Stimulated activated naive CD4-positive, alpha-beta T cell (primary cell): ENCODE measurements at regions not wholly inside any gene's neighbourhood (a gene's known extent, or its start where the extent isn't known, plus 50 kb on each side); places are given as distances from the start of the nearest gene placed in this dataset.
"Not testable (repeated sequence)": the region's sequence is repeated elsewhere in the genome, so short reads cannot be mapped to it uniquely, and the experiment has no call there.

Source experiments
- DNase-seq, 6 experiments: peaks; one replicate each; lab custom pipeline; 2025; lab: John Stamatoyannopoulos, UW

DNA sequence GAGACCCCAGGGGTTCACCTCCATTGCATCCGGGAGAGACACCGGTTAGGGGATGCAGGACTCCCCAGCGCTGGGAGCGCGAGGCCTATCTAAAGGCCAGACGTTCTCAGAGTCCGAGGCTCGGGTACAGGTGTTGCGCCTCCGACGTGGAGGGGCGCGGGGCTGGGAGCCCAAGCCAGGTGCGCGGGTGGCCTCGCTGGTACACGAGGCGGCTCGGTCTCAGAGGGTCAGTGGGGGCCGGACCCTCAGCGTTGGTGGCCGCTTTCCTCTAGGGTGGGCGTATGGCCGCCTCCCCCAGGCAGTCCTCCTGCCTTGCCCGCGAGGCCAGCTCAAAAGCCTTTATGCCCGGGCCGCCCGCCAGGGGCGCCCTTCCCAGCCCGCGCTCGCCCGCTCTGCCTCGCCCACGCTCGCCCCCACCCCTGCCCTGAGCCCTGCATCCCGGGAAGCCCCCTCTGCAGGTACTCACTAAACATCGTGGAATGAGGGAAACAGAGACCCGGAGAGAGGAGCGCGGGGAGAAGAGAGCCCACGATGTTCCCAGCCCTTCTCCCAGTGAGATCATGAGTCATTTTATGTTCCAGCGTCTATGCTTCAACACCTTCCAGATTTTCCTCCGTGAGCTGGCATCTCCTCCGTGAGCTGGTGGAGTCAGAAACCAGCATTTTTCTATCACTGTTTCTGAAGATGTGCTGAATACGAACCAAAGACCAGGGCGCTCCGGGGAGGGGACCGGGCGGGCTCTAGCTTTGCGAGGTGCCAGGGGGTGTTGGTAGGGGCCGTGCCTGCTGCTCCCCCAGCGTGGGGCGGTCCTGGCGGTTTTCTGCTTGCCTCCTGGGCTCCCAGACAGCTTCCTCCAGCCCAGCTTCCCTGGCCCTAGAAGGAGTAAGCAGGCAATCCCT, 73.8 kb downstream of the DIO3 start:
- DNase-seq = no peak

DNA sequence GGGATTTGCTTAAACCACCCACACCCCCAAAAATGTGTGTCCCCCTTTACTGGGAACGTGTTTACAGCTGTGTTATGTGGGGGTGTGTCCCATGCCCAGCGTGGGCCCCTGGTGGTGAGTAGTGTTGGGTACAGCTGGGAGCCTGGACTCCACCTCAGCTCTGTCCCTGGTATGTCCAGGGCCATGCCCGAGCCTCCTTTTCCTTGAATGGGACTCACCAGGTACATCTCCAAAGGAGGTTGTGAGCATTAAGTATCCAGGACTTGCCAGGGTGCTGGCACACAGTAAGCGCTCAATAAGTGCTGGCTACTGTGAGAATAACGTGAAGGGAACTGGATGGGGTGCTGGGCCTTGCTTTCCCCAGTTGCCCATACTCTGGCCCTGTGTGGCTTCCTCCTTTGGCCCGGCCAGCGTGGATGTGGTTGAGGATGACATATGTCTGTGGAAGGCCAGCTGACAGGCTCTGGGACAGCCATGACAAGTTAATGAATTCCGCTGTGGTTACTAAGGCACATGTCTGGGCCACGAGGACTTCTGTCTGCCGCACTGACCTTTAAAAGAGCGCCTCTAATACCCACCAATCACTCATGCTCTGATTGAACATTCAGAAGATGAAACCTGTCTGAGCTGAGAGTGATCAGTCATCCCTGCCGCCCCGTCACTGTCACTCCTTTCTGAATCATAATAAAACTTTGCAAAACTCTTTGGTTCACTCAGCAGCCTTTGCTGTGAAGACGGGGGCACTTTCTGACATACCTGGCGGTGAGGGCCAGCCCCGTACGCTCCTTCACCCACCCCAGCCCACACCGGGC, 74.7 kb downstream of the DIO3 start:
- DNase-seq = no peak

DNA sequence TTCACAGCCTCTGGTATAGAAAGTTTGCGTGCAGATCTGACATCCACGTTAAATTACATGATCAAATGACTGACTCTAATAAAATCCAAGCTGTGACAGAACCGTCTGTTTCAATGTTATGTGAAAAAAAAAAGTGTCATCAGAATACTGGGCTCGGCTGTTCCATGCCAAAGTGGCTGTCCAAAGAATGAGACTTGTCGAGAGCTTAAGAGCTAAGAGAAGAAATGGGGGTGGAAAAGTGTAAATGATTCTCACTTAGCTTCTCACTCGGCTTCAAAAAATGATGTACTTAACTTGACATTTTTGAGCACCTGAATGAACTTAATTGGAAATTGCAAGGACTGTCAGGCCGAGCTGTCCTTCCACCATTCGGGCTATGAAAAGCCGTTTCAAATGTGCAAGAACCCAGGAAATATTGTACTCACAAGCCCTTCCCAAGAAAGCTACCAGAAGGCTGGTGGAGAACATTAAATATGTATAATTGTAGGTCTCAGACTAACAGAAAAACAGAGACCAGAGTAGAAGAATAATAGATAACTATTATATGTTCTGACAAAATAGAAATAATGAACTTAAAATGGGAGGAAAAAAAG, 78.0 kb downstream of the DIO3 start:
- no peak for DNase-seq

DNA sequence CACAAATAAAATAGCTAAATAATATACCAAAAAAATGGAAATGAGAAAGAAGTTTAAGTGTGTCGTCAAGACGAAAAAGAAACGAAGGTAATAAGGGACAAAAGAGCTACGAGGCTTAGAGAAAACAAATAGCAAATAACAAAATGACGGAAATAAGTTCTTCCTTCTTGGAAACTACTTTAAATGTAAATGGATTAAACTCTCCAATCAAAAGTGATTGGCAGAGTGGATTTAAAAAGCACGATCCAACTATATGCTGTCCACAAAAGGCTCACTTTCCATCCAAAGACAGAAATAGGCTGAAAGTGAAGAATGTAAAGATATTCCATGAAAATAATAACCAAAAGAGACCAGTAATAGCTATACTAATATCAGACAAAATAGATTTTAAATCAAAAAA, 82.4 kb downstream of the DIO3 start:
- DNase-seq = no peak

DNA sequence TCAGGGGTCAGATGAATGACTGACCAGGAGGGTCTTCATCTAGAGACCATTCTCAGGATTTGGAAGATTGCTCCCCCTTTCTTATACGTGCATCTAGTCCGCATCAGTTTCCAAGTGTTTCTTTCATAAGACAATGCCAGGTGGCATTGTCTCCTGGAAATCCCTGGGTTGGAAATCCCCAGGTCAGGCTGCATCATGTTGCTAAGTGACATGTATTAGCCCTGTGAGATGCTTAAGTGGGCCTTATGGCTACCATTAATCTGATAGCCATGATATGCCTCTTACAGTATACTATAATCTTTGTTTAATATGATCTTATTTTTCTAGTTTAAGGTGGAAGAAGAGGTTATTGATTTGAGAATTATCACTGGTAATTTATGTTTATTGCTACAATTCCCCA, 92.8 kb downstream of the DIO3 start:
- DNase-seq = no peak

DNA sequence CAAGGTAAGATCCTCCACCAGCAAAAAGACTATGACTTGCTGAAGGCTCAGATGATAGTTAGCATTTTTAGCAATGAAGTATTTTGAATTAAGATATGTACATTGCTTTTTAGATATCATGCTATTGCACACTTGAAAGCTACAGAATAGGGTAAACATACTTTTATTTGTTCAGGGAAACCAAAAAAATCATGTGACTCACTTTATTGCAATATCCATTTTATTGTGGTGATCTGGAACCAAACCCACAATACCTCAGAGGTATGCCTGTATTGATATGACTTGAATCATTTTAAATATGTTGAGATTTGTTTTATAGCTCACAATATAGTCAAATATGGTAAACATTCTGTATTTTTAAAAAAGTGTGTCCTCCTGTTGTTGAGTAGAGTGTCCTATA, 96.1 kb downstream of the DIO3 start:
- DNase-seq = no peak

DNA sequence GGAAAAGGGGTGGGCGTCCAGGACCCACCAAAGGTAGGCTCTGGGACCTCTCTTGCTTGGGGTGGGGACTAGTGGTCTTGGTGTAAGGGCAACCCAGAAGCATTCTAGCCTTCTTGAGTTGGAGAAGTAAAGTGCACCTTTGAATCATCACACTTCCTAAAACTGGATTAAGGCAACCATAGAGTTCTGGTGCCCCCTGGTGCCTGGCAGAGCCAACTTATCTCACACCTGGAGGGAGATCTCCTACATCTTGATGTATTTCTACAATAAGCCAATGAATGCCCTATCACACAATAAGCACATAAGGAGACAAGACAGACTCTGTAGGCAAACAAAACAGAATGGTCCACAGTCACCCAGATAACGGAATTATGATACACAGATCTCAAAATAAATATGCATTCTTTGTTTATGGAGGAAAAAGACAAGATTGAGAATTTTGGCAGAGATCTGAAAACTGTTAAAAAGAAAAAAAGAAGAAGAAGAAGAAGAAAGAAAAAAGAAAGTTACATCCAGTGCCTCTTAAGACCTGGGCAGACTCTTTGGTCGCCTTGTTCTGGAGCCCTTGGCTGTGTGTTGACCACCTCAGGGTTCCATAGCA, 95.9 kb upstream of the PPP2R5C start:
- peak in 2 of 6 experiments; percentile 3 to 6 for DNase-seq

DNA sequence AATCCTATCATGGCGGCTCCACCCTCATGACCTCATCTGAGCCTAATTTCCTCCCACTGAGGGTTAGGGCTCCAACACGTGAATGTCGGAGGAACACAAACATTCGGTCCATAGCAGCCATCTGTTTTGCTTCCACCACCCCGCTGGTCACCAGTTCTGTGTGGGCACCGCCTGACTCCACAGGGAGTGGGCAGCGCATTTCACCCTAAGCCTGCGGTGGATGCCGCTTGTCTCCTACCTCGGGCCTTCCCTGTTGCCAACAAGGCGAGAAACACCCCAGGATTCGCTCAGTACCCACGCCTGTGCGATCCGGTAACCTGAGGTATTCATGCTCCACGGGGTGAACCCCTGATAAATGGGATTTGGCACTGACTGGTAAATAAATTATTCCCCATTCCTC, 95.2 kb upstream of the PPP2R5C start:
- DNase-seq = no peak

DNA sequence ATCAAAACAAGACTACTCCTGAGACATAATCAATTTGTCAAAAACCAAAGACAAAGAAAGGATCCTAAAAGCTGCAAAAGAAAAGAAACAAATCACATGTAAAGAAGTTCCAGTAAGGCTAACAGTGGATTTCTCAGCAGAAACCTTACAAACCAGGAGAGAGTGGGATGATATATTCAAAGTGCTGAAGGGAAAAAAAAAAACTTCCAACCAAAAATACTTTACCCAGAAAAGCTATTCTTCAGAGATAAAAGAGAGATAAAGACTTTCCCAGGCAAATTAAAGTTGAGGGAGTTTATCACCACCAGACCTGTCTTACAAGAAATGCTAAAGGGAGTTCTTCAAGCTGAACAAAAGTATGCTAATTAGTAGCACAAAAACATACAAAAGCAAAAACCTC, 91.9 kb upstream of the PPP2R5C start:
- DNase-seq = no peak

DNA sequence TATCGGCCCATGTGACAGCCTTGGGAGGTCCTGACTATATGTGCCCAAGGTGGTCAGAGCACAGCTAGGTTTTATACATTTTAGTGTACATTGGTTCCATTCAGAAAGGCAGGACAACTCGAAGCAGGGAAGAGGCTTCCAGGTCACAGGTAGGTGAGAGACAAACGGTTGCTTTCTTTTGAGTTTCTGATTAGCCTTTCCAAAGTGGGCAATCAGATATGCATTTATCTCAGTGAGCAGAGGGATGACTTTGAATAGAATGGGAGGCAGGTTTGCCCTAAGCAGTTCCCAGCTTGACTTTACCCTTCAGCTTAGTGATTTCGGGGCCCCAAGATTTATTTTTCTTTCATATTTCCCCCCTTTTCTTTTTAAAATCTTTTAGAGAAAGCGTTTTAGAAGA, 87.6 kb upstream of the PPP2R5C start:
- DNase-seq = no peak

DNA sequence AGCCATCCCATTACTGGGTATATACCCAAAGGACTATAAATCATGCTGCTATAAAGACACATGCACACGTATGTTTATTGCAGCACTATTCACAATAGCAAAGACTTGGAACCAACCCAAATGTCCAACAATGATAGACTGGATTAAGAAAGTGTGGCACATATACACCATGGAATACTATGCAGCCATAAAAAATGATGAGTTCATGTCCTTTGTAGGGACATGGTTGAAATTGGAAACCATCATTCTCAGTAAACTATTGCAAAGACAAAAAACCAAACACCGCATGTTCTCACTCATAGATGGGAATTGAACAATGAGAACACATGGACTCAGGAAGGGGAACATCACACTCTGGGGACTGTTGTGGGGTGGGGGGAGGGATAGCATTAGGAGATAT, 85.7 kb upstream of the PPP2R5C start:
- not testable (repeated sequence) for DNase-seq

DNA sequence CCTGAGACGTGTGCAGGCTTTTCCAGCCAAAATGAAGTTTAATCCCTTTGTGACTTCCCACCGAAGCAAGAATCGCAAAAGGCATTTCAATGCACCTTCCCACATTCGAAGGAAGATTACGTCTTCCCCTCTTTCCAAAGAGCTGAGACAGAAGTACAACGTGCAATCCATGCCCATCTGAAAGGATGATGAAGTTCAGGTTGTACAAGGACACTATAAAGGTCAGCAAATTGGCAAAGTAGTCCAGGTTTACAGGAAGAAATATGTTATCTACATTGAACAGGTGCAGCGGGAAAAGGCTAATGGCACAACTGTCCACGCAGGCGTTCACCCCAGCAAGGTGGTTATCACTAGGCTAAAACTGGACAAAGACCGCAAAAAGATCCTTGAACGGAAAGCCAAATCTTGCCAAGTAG, 83.6 kb upstream of the PPP2R5C start:
- not testable (repeated sequence) for DNase-seq

DNA sequence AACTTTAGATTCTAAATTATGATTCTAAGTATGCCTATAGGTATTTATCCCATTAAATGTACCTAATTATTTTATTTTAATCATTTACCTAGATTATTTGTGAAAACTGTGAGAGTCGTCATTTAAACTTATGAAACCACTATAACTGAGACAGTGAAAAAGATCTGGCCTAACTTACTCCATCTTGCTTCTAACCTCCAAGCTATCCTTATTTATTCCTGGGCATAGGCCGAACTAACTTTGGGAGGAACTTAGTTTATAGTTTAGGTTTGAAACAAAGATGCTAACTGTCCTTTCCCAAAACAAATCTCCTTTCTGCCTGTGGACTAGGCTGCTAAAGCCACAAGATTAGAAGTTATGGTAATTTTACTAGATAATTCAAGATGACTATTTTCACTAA, 79.7 kb upstream of the PPP2R5C start:
- DNase-seq = no peak

DNA sequence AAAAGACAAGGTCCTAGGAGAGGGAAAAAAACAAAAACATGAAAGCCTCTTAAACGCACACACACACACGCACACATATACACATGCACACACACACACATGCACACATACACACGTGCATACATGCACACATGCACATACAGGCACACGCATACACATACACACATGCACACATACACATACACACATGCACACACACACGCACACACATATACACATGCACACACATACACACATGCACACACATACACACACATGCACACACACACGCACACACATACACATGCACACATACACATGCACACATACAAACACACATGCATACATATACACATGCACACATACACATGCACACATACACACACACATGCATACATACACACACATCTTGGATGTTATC, 78.1 kb upstream of the PPP2R5C start:
- DNase-seq = no peak

DNA sequence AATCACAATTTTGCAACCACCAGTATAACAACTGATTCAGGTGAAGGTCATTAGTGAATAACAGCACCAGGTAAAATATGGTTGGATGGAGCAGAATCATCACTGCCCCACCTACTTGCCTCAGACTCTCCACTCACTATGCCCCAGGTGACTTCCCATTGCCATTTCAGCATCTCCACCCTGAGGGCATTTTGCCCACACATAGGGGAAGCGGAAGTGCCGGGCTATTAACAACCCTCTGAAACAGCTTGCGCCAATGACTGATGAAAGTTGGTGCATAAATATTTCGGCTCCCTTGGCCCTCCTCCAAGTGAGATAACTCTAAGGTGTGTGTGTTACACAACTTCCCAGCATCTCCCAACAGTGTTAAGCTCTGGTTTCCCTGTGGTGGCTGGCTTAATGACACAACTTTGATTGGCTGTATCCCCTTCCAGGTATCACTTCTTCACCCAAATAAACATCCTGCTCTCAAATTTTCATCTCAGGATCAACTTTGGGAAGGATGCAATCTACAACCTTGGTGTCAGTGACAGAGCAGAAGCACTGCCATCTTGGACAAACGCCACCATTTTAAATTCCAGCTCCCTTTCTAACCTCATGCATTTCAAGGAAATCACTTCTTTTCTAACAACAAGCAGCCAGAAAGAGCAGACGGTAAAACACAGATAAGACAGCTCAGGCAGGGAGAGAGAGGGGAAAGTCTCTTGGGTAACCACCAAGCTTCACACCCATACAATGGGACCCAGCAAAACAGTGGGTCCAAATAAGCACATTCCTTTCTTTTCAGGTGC, 73.6 kb upstream of the PPP2R5C start:
- no peak for DNase-seq

DNA sequence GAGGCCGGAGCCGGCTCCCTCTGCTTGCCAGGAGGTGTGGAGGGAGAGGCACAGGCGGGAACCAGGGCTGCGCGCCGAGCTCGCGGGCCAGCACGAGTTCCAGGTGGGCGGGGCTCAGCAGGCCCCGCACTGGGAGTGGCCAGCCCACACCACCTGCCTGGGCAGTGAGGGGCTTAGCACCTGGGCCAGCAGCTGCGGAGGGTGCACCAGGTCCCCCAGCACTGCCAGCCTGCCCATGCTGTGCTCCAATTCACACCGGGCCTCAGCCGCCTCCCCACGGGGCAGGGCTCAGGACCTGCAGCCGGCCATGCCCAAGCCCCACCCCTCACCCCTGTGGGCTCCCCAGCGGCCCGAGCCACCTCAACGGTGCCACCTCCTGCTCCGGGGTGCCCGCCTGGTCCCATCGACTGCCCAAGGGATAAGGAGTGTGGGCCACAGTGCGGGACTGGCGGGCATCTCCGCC, 72.4 kb upstream of the PPP2R5C start:
- no peak for DNase-seq

DNA sequence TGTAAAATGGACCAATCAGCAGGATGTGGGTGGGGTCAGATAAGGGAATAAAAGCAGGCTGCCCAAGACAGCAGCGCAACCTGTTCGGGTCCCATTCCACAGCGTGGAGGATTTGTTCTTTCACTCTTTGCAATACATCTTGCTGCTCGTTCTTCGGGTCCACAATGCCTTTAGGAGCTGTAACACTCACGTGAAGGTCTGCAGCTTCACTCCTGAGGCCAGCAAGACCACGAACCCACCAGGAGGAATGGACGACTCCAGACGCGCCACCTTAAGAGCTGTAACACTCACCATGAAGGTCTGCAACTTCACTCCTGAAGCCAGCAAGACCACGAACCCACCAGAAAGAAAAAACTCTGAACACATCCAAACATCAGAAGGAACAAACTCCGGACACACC, 71.5 kb upstream of the PPP2R5C start:
- DNase-seq = not testable (repeated sequence)

DNA sequence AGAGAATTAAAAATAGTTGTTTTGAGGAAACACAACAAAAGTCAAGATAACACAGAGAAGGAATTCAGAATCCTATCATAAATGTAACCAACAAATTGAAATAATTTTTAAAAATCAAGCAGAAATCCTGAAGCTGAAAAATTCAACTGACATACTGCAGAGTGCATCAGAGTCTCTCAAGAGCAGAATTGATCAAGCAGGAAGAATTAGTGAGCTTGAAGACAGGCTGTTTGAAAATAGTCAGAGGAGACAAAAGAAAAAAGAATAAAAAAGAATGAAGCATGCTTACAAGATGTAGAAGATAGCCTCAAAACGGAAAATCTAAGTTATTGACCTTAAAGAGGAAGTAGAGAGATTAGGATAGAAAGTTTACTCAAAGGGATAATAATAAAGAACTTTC, 65.8 kb upstream of the PPP2R5C start:
- no peak for DNase-seq

DNA sequence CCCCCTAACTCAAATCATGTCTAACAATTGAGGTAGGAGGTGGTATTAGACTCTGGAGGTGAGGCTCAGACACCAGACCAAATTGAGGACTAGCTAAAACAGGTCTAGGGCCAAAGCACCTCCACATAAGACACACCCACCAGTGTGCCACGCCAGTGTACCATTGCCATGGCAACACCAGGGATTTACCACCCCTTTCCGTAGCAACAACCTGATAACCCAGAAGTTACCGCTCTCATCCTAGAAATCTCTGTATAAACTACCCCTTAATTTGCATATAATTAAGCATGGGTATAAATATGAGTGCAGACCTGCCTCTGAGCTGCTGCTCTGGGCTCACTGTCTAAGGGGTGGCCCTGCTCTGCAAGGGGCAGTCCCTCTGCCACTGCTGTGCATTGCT, 57.4 kb upstream of the PPP2R5C start:
- DNase-seq = no peak

DNA sequence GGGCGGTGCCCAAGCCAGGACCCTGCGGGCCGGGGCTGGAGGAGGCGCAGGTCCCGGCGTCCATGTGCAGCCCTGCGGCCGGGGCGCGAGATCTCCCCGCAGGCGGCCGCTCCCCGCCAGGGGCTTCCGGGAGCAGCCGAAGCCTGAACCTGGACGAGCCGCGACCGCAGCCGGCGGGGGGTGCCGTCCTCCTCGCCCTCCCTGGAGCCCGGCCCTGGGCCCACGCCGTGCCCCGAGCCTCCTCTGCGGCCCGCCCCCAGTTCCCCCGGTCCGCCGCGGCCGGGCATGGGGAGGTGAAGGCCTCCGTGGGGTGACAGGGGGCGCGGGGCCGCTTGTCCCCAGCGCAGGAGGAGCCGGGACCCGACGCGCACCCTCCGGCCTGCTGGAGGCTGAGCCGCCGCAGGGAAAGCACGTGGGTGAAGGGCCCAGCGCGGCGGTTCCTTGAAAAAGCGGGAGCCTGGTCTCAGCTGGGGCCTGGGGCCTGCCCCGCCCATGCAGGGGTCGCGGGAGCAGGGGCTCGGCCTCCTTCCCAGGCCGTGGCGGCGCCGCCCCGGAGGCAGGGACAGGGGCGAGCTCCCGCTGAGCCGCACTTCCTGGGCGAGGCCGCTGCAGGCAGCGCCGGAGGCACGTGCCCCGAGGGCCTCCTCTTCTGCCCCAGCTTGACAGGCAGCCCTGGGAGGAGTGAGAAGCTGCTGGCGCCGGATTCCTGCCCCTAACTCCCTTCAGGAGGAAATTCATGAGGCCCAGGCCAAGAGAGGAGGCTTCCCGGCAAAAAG, 55.6 kb upstream of the PPP2R5C start:
- DNase-seq = peak; percentile 48 to 76 (median 59)
